HepG2 (cell line): ENCODE measurements at regions not wholly inside any gene's neighbourhood (a gene's known extent, or its start where the extent isn't known, plus 50 kb on each side); places are given as distances from the start of the nearest gene placed in this dataset.

ENCODE experiments used
- CTCF ChIP-seq: sonication (generic); formaldehyde crosslinking; IDR thresholded peaks from 2 replicates; pipeline ENCODE4 v1.5.0; 2020; ENCODE audit warnings: mild to moderate bottlenecking, missing genetic modification reagents, moderate library complexity
- FOXM1 ChIP-seq: sonication (generic); formaldehyde crosslinking; IDR thresholded peaks from 2 replicates; pipeline ENCODE4 v1.5.0; 2020; ENCODE audit warnings: missing genetic modification reagents
- ZBTB43 ChIP-seq: sonication (generic); formaldehyde crosslinking; conservative IDR thresholded peaks from 2 replicates; pipeline ENCODE4 v1.4.0; 2020; ENCODE audit warnings: missing genetic modification reagents

GRCh38 chr5:39633057-39633456 is 208.3 kb upstream of the DAB2 start:
- TF ChIP-seq ZBTB43 (CRISPR knock-in tag): no peak
- no peak for TF ChIP-seq FOXM1 (CRISPR knock-in tag)
- TF ChIP-seq CTCF (CRISPR knock-in tag): no peak
